OCI-LY7 (cell line): ENCODE measurements at regions not wholly inside any gene's neighbourhood (a gene's known extent, or its start where the extent isn't known, plus 50 kb on each side); places are given as distances from the start of the nearest gene placed in this dataset. TPM values are rescaled to one million over a fixed set of nuclear protein-coding genes. Genes with fewer than 3 reads are reported as not detected.
"Not testable (repeated sequence)": the region's sequence is repeated elsewhere in the genome, so short reads cannot be mapped to it uniquely, and the experiment has no call there.

Experiments used
- BruUV-seq: library from RNA; stranded (reverse); fragments of 400-500 nt; replicated peaks from 2 replicates; lab custom pipeline; 2021; lab: Mats Ljungman, UMichigan
- CTCF ChIA-PET: fragments of 300-600 bp; sonication (Branson Sonifier 250); formaldehyde crosslinking; loops from one replicate; lab custom pipeline; 2022; ENCODE audit warnings: antibody characterized with exemption; ENCODE audit not compliant: unreplicated experiment; lab: Charles Lee
- POLR2A ChIA-PET: fragments of 300-600 bp; sonication (Branson Sonifier 250); formaldehyde crosslinking; loops from one replicate; lab custom pipeline; 2022; ENCODE audit warnings: antibody characterized with exemption; lab: Charles Lee
- DNase-seq: peaks from one replicate; pipeline ENCODE4 v3.0.0-alpha.2; 2015; ENCODE audit warnings: low spot score
- H2AFZ ChIP-seq: fragments of 200-600 bp; sonication (generic), shearing (Covaris generic); 2 replicates; pipeline ENCODE4 v1.6.1; 2014; ENCODE audit warnings: mild to moderate bottlenecking, antibody characterized with exemption, low read length, moderate library complexity
- H3K27ac ChIP-seq: fragments of 200-600 bp; sonication (generic); 2 replicates; pipeline ENCODE4 v1.5.1; 2014; ENCODE audit warnings: mixed run types, low read depth, mild to moderate bottlenecking, moderate library complexity, low read length, inconsistent platforms; ENCODE audit not compliant: poor library complexity, severe bottlenecking
- H3K36me3 ChIP-seq: fragments of 200-600 bp; sonication (generic); 2 replicates; pipeline ENCODE4 v1.6.1; 2014; ENCODE audit warnings: mild to moderate bottlenecking, antibody characterized with exemption, low read length, moderate library complexity, mixed read lengths; ENCODE audit not compliant: insufficient read depth
- H3K4me1 ChIP-seq: fragments of 200-600 bp; sonication (generic); 2 replicates; pipeline ENCODE4 v1.5.1; 2014; ENCODE audit warnings: mild to moderate bottlenecking, low read length; ENCODE audit not compliant: insufficient read depth, poor library complexity, severe bottlenecking
- H3K4me2 ChIP-seq: fragments of 200-600 bp; sonication (generic); 2 replicates; pipeline ENCODE4 v1.6.1; 2014; ENCODE audit warnings: mild to moderate bottlenecking, low read length
- H3K4me3 ChIP-seq: fragments of 200-600 bp; sonication (generic); 2 replicates; pipeline ENCODE4 v1.5.1; 2014; ENCODE audit warnings: mild to moderate bottlenecking, low read depth, low read length; ENCODE audit not compliant: poor library complexity, severe bottlenecking
- H3K79me2 ChIP-seq: fragments of 200-600 bp; sonication (generic); 2 replicates; pipeline ENCODE4 v1.6.1; 2016; ENCODE audit warnings: low read depth, mild to moderate bottlenecking, low read length, moderate library complexity, mixed read lengths; ENCODE audit not compliant: insufficient read depth
- H3K9me2 ChIP-seq: fragments of 200-600 bp; sonication (generic); 2 replicates; pipeline ENCODE4 v1.6.1; 2016; ENCODE audit warnings: mild to moderate bottlenecking, low read length, mixed read lengths; ENCODE audit not compliant: insufficient read depth
- H3K9me3 ChIP-seq: fragments of 200-600 bp; sonication (generic); 2 replicates; pipeline ENCODE4 v1.6.1; 2014; ENCODE audit warnings: mild to moderate bottlenecking, mixed run types, low read length, mixed read lengths
- H4K20me1 ChIP-seq: fragments of 200-600 bp; sonication (generic); 2 replicates; pipeline ENCODE4 v1.6.1; 2014; ENCODE audit warnings: mild to moderate bottlenecking, antibody characterized with exemption, low read length, moderate library complexity, mixed read lengths; ENCODE audit not compliant: insufficient read depth
- EZH2phosphoT487 ChIP-seq: fragments of 200-600 bp; sonication (generic); IDR thresholded peaks from 2 replicates; pipeline ENCODE4 v1.6.1; 2018; ENCODE audit warnings: low read depth, borderline replicate concordance, mild to moderate bottlenecking, mixed run types, antibody characterized with exemption, low read length, moderate library complexity, mixed read lengths
- intact Hi-C: fragments of 100-400 bp; cut with micrococcal nuclease; formaldehyde crosslinking; loops from one replicate; pipeline ENCODE4 v1.10.0; 2022; ENCODE audit not compliant: unreplicated experiment
- small RNA-seq: library from RNA; depleted of rRNA; stranded (forward); fragments of <200 nt; gene quantifications from one replicate; pipeline ENCODE3, GENCODE V24; 2014
- TF ChIP-seq, protein P1 (sequence below): fragments of 200-600 bp; sonication (generic); conservative IDR thresholded peaks from 2 replicates; pipeline ENCODE4 v1.5.1; 2014; ENCODE audit warnings: mild to moderate bottlenecking, antibody characterized with exemption, low read length, moderate library complexity, mixed read lengths

DNA sequence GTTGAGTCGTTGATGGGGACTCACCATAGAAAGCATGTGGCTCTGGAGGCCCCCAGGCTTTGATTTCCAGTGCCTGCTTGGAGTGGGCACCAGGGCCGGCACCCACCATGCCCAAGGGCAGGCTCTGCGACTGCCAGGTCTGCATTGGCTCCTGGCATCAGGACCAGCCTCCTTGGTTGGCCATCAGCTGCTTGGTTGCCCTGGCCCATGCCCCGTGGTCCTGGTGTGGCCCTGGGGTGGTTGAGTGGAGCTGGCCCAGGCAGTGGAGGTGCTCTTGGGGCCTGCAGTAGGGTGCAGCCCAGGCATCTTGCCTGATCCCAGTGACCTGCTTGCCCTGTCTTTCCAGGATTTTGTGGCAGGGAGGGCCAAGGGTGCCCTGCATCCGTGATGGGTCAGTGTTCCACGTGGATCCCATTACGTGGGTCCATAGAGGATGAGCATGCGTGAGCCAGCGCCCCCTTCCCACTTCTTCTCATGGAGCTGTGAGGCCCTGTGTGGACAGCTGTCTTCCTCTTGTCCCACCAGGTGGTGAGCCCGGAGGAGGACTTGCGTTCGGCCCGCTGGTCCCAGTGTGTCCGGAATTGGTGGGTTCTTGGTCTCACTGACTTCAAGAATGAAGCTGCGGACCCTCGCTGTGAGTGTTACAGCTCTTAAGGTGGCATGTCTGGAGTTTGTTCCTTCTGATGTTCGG, 187.0 kb downstream of the UBE3A start:
- Histone ChIP-seq H3K9me2 (no peaks in the 10 kb centered on the region), H3K9me3 (no peaks in the 10 kb centered on the region), H3K27ac (no peak overlapping the region), H3K4me3 (no peak overlapping the region), H2AFZ (no peak overlapping the region), H4K20me1 (no peaks in the 10 kb centered on the region), H3K4me1 (no peaks in the 10 kb centered on the region), H3K4me2 (no peak overlapping the region), H3K36me3 (no peaks in the 10 kb centered on the region), H3K79me2 (no peaks in the 10 kb centered on the region)
- ChIA-PET CTCF (no interaction called here), POLR2A (no interaction called here)
- TF ChIP-seq EZH2phosphoT487 = no peak
- TF ChIP-seq, protein P1, sequence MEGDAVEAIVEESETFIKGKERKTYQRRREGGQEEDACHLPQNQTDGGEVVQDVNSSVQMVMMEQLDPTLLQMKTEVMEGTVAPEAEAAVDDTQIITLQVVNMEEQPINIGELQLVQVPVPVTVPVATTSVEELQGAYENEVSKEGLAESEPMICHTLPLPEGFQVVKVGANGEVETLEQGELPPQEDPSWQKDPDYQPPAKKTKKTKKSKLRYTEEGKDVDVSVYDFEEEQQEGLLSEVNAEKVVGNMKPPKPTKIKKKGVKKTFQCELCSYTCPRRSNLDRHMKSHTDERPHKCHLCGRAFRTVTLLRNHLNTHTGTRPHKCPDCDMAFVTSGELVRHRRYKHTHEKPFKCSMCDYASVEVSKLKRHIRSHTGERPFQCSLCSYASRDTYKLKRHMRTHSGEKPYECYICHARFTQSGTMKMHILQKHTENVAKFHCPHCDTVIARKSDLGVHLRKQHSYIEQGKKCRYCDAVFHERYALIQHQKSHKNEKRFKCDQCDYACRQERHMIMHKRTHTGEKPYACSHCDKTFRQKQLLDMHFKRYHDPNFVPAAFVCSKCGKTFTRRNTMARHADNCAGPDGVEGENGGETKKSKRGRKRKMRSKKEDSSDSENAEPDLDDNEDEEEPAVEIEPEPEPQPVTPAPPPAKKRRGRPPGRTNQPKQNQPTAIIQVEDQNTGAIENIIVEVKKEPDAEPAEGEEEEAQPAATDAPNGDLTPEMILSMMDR = no peak
- no peak for DNase-seq
- intact Hi-C loops = no loop called here
- no TSS peak for BruUV-seq

DNA sequence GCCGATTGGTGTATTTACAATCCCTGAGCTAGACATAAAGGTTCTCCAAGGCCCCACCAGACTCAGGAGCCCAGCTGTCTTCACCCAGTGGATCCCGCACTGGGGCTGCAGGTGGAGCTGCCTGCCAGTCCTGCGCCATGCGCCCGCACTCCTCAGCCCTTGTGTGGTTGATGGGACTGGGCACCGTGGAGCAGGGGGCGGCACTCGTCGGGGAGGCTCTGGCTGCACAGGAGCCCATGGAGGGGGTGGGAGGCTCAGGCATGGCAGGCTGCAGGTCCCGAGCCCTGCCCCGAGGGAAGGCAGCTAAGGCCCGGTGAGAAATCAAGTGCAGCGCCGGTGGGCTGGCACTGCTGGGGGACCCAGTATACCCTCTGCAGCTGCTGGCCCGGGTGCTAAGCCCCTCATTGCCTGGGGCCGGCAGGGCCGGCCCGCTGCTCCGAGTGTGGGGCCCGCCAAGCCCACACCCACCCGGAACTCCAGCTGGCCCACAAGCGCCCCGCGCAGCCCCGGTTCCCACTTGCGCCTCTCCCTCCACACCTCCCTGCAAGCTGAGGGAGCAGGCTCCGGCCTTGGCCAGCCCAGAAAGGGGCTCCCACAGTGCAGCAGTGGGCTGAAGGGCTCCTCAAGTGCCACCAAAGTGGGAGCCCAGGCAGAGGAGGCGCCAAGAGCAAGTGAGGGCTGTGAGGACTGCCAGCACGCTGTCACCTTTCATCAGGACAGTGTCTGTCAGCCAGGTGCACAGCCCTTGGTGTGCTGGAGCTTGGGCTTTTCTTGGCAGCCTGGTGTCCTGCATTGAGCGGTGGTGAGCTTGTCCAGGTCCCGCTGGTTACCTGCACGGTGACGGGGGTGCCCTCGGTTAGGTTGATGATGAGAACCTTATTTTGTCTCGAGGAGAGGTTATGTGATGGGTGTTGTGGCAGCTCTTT, 185.5 kb downstream of the UBE3A start:
- CTCF ChIA-PET = not testable (repeated sequence)

DNA sequence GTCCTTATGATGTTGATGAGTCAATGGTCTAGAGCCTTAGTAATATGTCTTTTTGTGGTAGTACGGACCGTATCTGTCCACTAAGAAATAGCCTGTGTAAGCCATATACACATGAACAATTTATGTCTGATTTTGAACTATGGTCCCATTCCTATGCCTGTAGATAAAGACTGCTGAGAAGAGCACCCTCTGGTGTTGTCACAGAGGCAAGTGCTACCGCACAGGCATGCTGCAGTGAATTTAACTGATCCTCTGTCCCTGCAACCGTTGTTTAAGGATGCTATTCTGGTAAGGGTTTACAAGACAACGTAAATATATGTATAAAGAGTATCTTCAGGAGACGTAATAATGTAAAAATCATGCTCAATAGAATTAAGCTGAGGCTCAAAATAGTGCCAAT, 170.7 kb downstream of the UBE3A start:
- intact Hi-C loops = no loop called here
- no peak overlapping the region for H3K4me3 ChIP-seq
- H2AFZ ChIP-seq = no peak overlapping the region
- H3K36me3 ChIP-seq = no peaks in the 10 kb centered on the region
- CTCF ChIA-PET = no interaction called here
- peak; percentile 27 for DNase-seq
- H3K4me2 ChIP-seq = no peak overlapping the region
- no peaks in the 10 kb centered on the region for H3K4me1 ChIP-seq
- H3K9me2 ChIP-seq = no peaks in the 10 kb centered on the region
- no peak for TF ChIP-seq EZH2phosphoT487
- TF ChIP-seq, protein P1 = peak; percentile 70
- POLR2A ChIA-PET = no interaction called here
- no peak overlapping the region for H3K27ac ChIP-seq
- no TSS peak for BruUV-seq
- H3K9me3 ChIP-seq = no peaks in the 10 kb centered on the region
- H4K20me1 ChIP-seq = no peaks in the 10 kb centered on the region
- no peaks in the 10 kb centered on the region for H3K79me2 ChIP-seq

More for the DNA sequence above, 185.5 kb downstream of the UBE3A start:
- H2AFZ ChIP-seq, H3K9me3 ChIP-seq, H3K4me2 ChIP-seq, intact Hi-C loops, H4K20me1 ChIP-seq, H3K4me3 ChIP-seq, H3K9me2 ChIP-seq, BruUV-seq, DNase-seq, H3K79me2 ChIP-seq, H3K27ac ChIP-seq, H3K36me3 ChIP-seq, POLR2A ChIA-PET, H3K4me1 ChIP-seq: not testable (repeated sequence)

Small RNAs in the stretch of these regions (small RNA-seq; reads per million reads assigned to genes)
- gene RF00105 = not detected
- gene SNORD115-1 = not detected
- not detected for gene SNORD115-10
- not detected for gene SNORD115-11
- not detected for gene SNORD115-12
- gene SNORD115-14 = not detected
- not detected for gene SNORD115-15
- not detected for gene SNORD115-16
- not detected for gene SNORD115-17
- not detected for gene SNORD115-18
- gene SNORD115-19 = not detected
- gene SNORD115-2 = not detected
- gene SNORD115-20 = not detected
- gene SNORD115-21 = not detected
- not detected for gene SNORD115-22
- gene SNORD115-23 = not detected
- gene SNORD115-24 = not detected
- not detected for gene SNORD115-25
- gene SNORD115-27 = not detected
- not detected for gene SNORD115-28
- not detected for gene SNORD115-29
- gene SNORD115-3 = not detected
- not detected for gene SNORD115-30
- not detected for gene SNORD115-31
- not detected for gene SNORD115-32
- not detected for gene SNORD115-33
- not detected for gene SNORD115-34
- not detected for gene SNORD115-35
- gene SNORD115-36 = not detected
- gene SNORD115-37 = not detected
- gene SNORD115-38 = not detected
- gene SNORD115-39 = not detected
- gene SNORD115-4 = not detected
- gene SNORD115-40 = not detected
- gene SNORD115-41 = not detected
- not detected for gene SNORD115-42
- not detected for gene SNORD115-43
- not detected for gene SNORD115-44
- not detected for gene SNORD115-45
- gene SNORD115-46 = not detected
- gene SNORD115-47 = not detected
- gene SNORD115-5 = not detected
- gene SNORD115-6 = not detected
- not detected for gene SNORD115-7
- not detected for gene SNORD115-8
- gene SNORD115-9 = not detected
- gene SNORD116-1 = not detected
- not detected for gene SNORD116-10
- not detected for gene SNORD116-11
- not detected for gene SNORD116-12
- gene SNORD116-13 = not detected
- gene SNORD116-14 = 0.16 reads per million
- not detected for gene SNORD116-15
- gene SNORD116-16 = 0.31 reads per million
- gene SNORD116-17 = not detected
- gene SNORD116-18 = not detected
- gene SNORD116-19 = not detected
- not detected for gene SNORD116-2
- gene SNORD116-22 = not detected
- not detected for gene SNORD116-23
- gene SNORD116-24 = not detected
- gene SNORD116-25 = not detected
- gene SNORD116-29 = 0.21 reads per million
- not detected for gene SNORD116-3
- not detected for gene SNORD116-30
- not detected for gene SNORD116-5
- gene SNORD116-6 = not detected
- not detected for gene SNORD116-7
- gene SNORD116-8 = not detected
- gene SNORD116-9 = not detected
